ENCODE measurements at regions not wholly inside any gene's neighbourhood (a gene's known extent, or its start where the extent isn't known, plus 50 kb on each side); places are given as distances from the start of the nearest gene placed in this dataset.
"Not testable (repeated sequence)": the region's sequence is repeated elsewhere in the genome, so short reads cannot be mapped to it uniquely, and the experiment has no call there.

- not testable (repeated sequence) for DNase-seq (ENCODE audit: low spot score)
Observed at GRCh38 chr5:155714435-155714834, 612.5 kb upstream of the SGCD start.

GRCh38 chr5:155726267-155726666 is 600.7 kb upstream of the SGCD start:
- peak; percentile 42 for DNase-seq (ENCODE audit: low spot score)

- DNase-seq (ENCODE audit: low spot score) = peak; percentile 29
Observed at GRCh38 chr5:155727512-155728145, 599.3 kb upstream of the SGCD start.

- DNase-seq (ENCODE audit: low spot score) = peak; percentile 71
Observed at GRCh38 chr5:155728146-155728856, 598.7 kb upstream of the SGCD start.

- DNase-seq (ENCODE audit: low spot score) = peak; percentile 53
Observed at GRCh38 chr5:155728857-155729683, 597.9 kb upstream of the SGCD start.

- peak; percentile 33 for DNase-seq (ENCODE audit: low spot score)
Observed at GRCh38 chr5:155729684-155730059, 597.3 kb upstream of the SGCD start.

- DNase-seq (ENCODE audit: low spot score) = no peak
Observed at GRCh38 chr5:155732587-155733376, 594.2 kb upstream of the SGCD start.

GRCh38 chr5:155733935-155734334 is 593.0 kb upstream of the SGCD start:
- DNase-seq (ENCODE audit: low spot score) = no peak

GRCh38 chr5:155735388-155735787 is 591.6 kb upstream of the SGCD start:
- DNase-seq (ENCODE audit: low spot score) = peak; percentile 23

- DNase-seq (ENCODE audit: low spot score) = no peak
Observed at GRCh38 chr5:155738616-155739015, 588.3 kb upstream of the SGCD start.

- DNase-seq (ENCODE audit: low spot score) = no peak
Observed at GRCh38 chr5:155746367-155747038, 580.5 kb upstream of the SGCD start.

GRCh38 chr5:155750101-155750500 is 576.9 kb upstream of the SGCD start:
- DNase-seq (ENCODE audit: low spot score) = no peak

- DNase-seq (ENCODE audit: low spot score) = no peak
Observed at GRCh38 chr5:155750571-155750970, 576.4 kb upstream of the SGCD start.

- no peak for DNase-seq (ENCODE audit: low spot score)
Observed at GRCh38 chr5:155753943-155754581, 572.9 kb upstream of the SGCD start.

- DNase-seq (ENCODE audit: low spot score) = no peak
Observed at GRCh38 chr5:155759252-155759651, 567.7 kb upstream of the SGCD start.

- no peak for DNase-seq (ENCODE audit: low spot score)
Observed at GRCh38 chr5:155759984-155760383, 567.0 kb upstream of the SGCD start.

- no peak for DNase-seq (ENCODE audit: low spot score)
Observed at GRCh38 chr5:155761502-155761901, 565.5 kb upstream of the SGCD start.

GRCh38 chr5:155765715-155766114 is 561.2 kb upstream of the SGCD start:
- DNase-seq (ENCODE audit: low spot score) = no peak

- no peak for DNase-seq (ENCODE audit: low spot score)
Observed at GRCh38 chr5:155767470-155767869, 559.5 kb upstream of the SGCD start.

- no peak for DNase-seq (ENCODE audit: low spot score)
Observed at GRCh38 chr5:155768332-155768731, 558.6 kb upstream of the SGCD start.

Data from iPS-NIHi11 (cell line).